K562 (cell line): ENCODE measurements at regions not wholly inside any gene's neighbourhood (a gene's known extent, or its start where the extent isn't known, plus 50 kb on each side); places are given as distances from the start of the nearest gene placed in this dataset.

Experiments
- FOS ChIP-seq: IDR thresholded peaks from 3 replicates; pipeline ENCODE4 v1.6.1; 2011; ENCODE audit not compliant: insufficient read length; ENCODE audit errors: extremely low read depth
- NR4A1 ChIP-seq, 2 experiments: fragments of 250-450 bp in 1 of 2; fragments of 450-650 bp in 1 of 2; sonication (Bioruptor Pico) in 1 of 2; IDR thresholded peaks; 2 replicates each; pipeline versions ENCODE4 v1.4.0 to v1.6.1; 2016 to 2020; ENCODE audit warnings: mild to moderate bottlenecking in 2 of 2, missing compliant biosample characterization in 1 of 2, missing genetic modification characterization in 1 of 2, moderate library complexity in 1 of 2
- PPARD ChIP-seq: fragments of 250-450 bp; sonication (Bioruptor Pico); IDR thresholded peaks from 2 replicates; pipeline ENCODE4 v1.8.0; 2022; ENCODE audit warnings: inconsistent platforms, mild to moderate bottlenecking, moderate library complexity
- ZBTB17 ChIP-seq: fragments of 450-650 bp; formaldehyde crosslinking; IDR thresholded peaks from 2 replicates; pipeline ENCODE4 v1.4.0; 2020; ENCODE audit warnings: mild to moderate bottlenecking
- ZNF699 ChIP-seq: fragments of 250-450 bp; sonication (Bioruptor Pico); IDR thresholded peaks from 2 replicates; pipeline ENCODE4 v1.8.0; 2021; ENCODE audit warnings: mild to moderate bottlenecking, moderate library complexity; ENCODE audit not compliant: insufficient replicate concordance
- ZNF778 ChIP-seq: fragments of 450-650 bp; formaldehyde crosslinking; IDR thresholded peaks from 2 replicates; pipeline ENCODE4 v1.4.0; 2020; ENCODE audit warnings: mild to moderate bottlenecking, moderate library complexity
- TF ChIP-seq, protein P1 (sequence below), 2 experiments: IDR thresholded peaks in 1 of 2; conservative IDR thresholded peaks in 1 of 2; 2 replicates each; pipeline ENCODE4 v1.6.1; 2016; ENCODE audit warnings: low read depth in 2 of 2, mild to moderate bottlenecking in 1 of 2, missing compliant biosample characterization in 1 of 2, missing genetic modification characterization in 1 of 2, moderate library complexity in 1 of 2
- TF ChIP-seq, protein P2 (sequence below): fragments of 450-650 bp; IDR thresholded peaks from 2 replicates; pipeline ENCODE4 v1.6.1; 2017; ENCODE audit warnings: antibody characterized with exemption
- TF ChIP-seq, protein P3 (sequence below): fragments of 250-450 bp; sonication (Bioruptor Pico); IDR thresholded peaks from 2 replicates; pipeline ENCODE4 v1.8.0; 2022; ENCODE audit warnings: inconsistent platforms, mild to moderate bottlenecking, moderate library complexity, borderline replicate concordance

DNA sequence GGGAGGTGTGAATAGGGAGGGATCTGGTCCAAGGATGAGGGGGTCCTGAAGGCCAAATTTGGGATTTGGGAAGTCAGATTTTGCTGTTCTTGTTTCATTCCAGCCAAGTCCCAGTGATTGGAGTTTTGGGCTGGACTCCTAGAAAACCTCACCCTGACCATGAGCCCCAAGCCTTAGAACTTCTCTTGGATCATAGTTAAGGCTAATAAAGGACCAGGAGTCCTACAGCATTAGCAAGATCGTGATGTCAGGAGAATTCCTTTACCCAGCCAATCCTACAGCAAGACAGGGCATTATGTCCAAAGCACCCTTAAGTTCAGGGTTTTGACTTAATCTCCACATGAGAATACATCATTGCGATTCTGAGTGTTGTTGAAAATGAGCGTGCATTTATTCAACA is 85.0 kb downstream of the SOX9 start (continued):
- TF ChIP-seq, protein P1, sequence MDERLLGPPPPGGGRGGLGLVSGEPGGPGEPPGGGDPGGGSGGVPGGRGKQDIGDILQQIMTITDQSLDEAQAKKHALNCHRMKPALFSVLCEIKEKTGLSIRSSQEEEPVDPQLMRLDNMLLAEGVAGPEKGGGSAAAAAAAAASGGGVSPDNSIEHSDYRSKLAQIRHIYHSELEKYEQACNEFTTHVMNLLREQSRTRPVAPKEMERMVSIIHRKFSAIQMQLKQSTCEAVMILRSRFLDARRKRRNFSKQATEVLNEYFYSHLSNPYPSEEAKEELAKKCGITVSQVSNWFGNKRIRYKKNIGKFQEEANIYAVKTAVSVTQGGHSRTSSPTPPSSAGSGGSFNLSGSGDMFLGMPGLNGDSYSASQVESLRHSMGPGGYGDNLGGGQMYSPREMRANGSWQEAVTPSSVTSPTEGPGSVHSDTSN (CRISPR knock-in tag; IDR thresholded peaks at IDR 0.05; ENCODE audit: low read depth), result no peak
- TF ChIP-seq, protein P1 (tag; conservative IDR thresholded peaks at IDR 0.05; ENCODE audit: low read depth), result no peak
- TF ChIP-seq, protein P2, sequence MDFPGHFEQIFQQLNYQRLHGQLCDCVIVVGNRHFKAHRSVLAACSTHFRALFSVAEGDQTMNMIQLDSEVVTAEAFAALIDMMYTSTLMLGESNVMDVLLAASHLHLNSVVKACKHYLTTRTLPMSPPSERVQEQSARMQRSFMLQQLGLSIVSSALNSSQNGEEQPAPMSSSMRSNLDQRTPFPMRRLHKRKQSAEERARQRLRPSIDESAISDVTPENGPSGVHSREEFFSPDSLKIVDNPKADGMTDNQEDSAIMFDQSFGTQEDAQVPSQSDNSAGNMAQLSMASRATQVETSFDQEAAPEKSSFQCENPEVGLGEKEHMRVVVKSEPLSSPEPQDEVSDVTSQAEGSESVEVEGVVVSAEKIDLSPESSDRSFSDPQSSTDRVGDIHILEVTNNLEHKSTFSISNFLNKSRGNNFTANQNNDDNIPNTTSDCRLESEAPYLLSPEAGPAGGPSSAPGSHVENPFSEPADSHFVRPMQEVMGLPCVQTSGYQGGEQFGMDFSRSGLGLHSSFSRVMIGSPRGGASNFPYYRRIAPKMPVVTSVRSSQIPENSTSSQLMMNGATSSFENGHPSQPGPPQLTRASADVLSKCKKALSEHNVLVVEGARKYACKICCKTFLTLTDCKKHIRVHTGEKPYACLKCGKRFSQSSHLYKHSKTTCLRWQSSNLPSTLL, result no peak
- no peak for TF ChIP-seq ZNF699 (CRISPR knock-in tag)
- no peak for TF ChIP-seq NR4A1 (CRISPR knock-in tag; IDR thresholded peaks at IDR 0.05)
- TF ChIP-seq NR4A1 (tag; IDR thresholded peaks at IDR 0.05), result no peak
- no peak for TF ChIP-seq FOS
- TF ChIP-seq, protein P3, sequence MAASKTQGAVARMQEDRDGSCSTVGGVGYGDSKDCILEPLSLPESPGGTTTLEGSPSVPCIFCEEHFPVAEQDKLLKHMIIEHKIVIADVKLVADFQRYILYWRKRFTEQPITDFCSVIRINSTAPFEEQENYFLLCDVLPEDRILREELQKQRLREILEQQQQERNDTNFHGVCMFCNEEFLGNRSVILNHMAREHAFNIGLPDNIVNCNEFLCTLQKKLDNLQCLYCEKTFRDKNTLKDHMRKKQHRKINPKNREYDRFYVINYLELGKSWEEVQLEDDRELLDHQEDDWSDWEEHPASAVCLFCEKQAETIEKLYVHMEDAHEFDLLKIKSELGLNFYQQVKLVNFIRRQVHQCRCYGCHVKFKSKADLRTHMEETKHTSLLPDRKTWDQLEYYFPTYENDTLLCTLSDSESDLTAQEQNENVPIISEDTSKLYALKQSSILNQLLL (CRISPR knock-in tag), result no peak
- TF ChIP-seq PPARD (CRISPR knock-in tag), result no peak
- no peak for TF ChIP-seq ZBTB17 (CRISPR knock-in tag)
- no peak for TF ChIP-seq ZNF778
